CD4-positive, CD25-positive, alpha-beta regulatory T cell (primary cell): ENCODE measurements at regions not wholly inside any gene's neighbourhood (a gene's known extent, or its start where the extent isn't known, plus 50 kb on each side); places are given as distances from the start of the nearest gene placed in this dataset.
A peak's percentile ranks its signal among the peaks of the same experiment; 100 is the strongest.

ENCODE experiments used
- ATAC-seq, 2 donors: fragments of 150-1000 bp; cut with Tn5 transposase; one replicate each; pipeline ENCODE4 v1.10.0; 2021; ENCODE audit warnings: low read depth in 2 of 2, moderate number of reproducible peaks in 2 of 2, moderate library complexity in 1 of 2
- DNase-seq, 3 donors: peaks; one replicate each; pipeline versions ENCODE4 v3.0.0 to v3.0.0-alpha.2; 2012 to 2022; ENCODE audit warnings: mixed read lengths in 1 of 3
- H3K27ac ChIP-seq: one replicate; pipeline ENCODE4 v1.7.0; 2013; ENCODE audit warnings: mild to moderate bottlenecking, low read length; ENCODE audit not compliant: insufficient read depth, poor library complexity, severe bottlenecking
- H3K27me3 ChIP-seq: one replicate; pipeline ENCODE4 v1.7.0; 2013; ENCODE audit warnings: low read length; ENCODE audit not compliant: control insufficient read depth, insufficient read depth
- H3K36me3 ChIP-seq: one replicate; pipeline ENCODE4 v1.7.0; 2013; ENCODE audit warnings: mild to moderate bottlenecking, low read length, moderate library complexity; ENCODE audit not compliant: control insufficient read depth, insufficient read depth
- H3K4me1 ChIP-seq: 2 replicates; pipeline ENCODE4 v1.7.0; 2013; ENCODE audit warnings: mild to moderate bottlenecking, low read length; ENCODE audit not compliant: insufficient read depth, control insufficient read depth, poor library complexity, severe bottlenecking
- H3K4me3 ChIP-seq: one replicate; pipeline ENCODE4 v1.7.0; 2013; ENCODE audit warnings: low read depth, mild to moderate bottlenecking, low read length, moderate library complexity
- H3K9me3 ChIP-seq, 2 experiments: 1 replicate in 1 of 2; 2 replicates in 1 of 2; pipeline ENCODE4 v1.7.0; 2013; ENCODE audit warnings: low read length in 2 of 2, mild to moderate bottlenecking in 1 of 2, moderate library complexity in 1 of 2; ENCODE audit not compliant: control insufficient read depth in 2 of 2
- H3K27ac Mint-ChIP-seq, 3 donors: one replicate each; pipeline ENCODE4 v1.8.0; 2020 to 2022; ENCODE audit warnings: mild to moderate bottlenecking in 3 of 3, mixed read lengths in 3 of 3, moderate library complexity in 2 of 3
- H3K27me3 Mint-ChIP-seq: one replicate; pipeline ENCODE4 v1.8.0; 2022; ENCODE audit warnings: mild to moderate bottlenecking, mixed read lengths
- H3K36me3 Mint-ChIP-seq: one replicate; pipeline ENCODE4 v1.8.0; 2020; ENCODE audit warnings: mixed read lengths
- H3K4me1 Mint-ChIP-seq, 4 donors: one replicate each; pipeline ENCODE4 v1.8.0; 2020 to 2022; ENCODE audit warnings: mixed read lengths in 4 of 4, mild to moderate bottlenecking in 1 of 4
- H3K4me3 Mint-ChIP-seq, 4 donors: one replicate each; pipeline ENCODE4 v1.8.0; 2020 to 2022; ENCODE audit warnings: mild to moderate bottlenecking in 4 of 4, mixed read lengths in 4 of 4, moderate library complexity in 3 of 4
- H3K9me3 Mint-ChIP-seq, 7 donors: one replicate each; pipeline ENCODE4 v1.8.0; 2020 to 2022; ENCODE audit warnings: mixed read lengths in 7 of 7, mild to moderate bottlenecking in 3 of 7, moderate library complexity in 2 of 7

- peaks cover 0 to 3% (median 0%) of the 10 kb centered on the region in 7 donors for H3K9me3 Mint-ChIP-seq
Measured at GRCh38 chr10:84900141-84900540, 571.8 kb downstream of the CCSER2 start.

GRCh38 chr10:84901885-84902284 is 573.5 kb downstream of the CCSER2 start:
- H3K4me3 Mint-ChIP-seq = no peak overlapping the region
- Histone ChIP-seq H3K9me3 (no peaks in the 10 kb centered on the region), H3K4me3 (no peak overlapping the region), H3K36me3 (no peaks in the 10 kb centered on the region), H3K4me1 (no peaks in the 10 kb centered on the region), H3K27ac (no peak overlapping the region), H3K27me3 (no peaks in the 10 kb centered on the region)
- no peak for ATAC-seq
- no peak overlapping the region for H3K27ac Mint-ChIP-seq
- H3K4me1 Mint-ChIP-seq = no peaks in the 10 kb centered on the region
- H3K36me3 Mint-ChIP-seq = no peaks in the 10 kb centered on the region
- no peak for DNase-seq
- peaks cover 0 to 1% (median 0%) of the 10 kb centered on the region in 7 donors for H3K9me3 Mint-ChIP-seq
- peaks cover 7% of the 10 kb centered on the region for H3K27me3 Mint-ChIP-seq

More at GRCh38 chr10:84900141-84900540, 571.8 kb downstream of the CCSER2 start:
- Histone ChIP-seq H3K9me3 (no peaks in the 10 kb centered on the region), H3K4me3 (no peak overlapping the region), H3K4me1 (no peaks in the 10 kb centered on the region), H3K36me3 (no peaks in the 10 kb centered on the region), H3K27ac (no peak overlapping the region), H3K27me3 (no peaks in the 10 kb centered on the region)
- no peaks in the 10 kb centered on the region for H3K36me3 Mint-ChIP-seq
- H3K27me3 Mint-ChIP-seq = peaks cover 7% of the 10 kb centered on the region
- H3K4me1 Mint-ChIP-seq = no peaks in the 10 kb centered on the region
- ATAC-seq = no peak
- no peak overlapping the region for H3K27ac Mint-ChIP-seq
- no peak for DNase-seq
- no peak overlapping the region for H3K4me3 Mint-ChIP-seq

DNA sequence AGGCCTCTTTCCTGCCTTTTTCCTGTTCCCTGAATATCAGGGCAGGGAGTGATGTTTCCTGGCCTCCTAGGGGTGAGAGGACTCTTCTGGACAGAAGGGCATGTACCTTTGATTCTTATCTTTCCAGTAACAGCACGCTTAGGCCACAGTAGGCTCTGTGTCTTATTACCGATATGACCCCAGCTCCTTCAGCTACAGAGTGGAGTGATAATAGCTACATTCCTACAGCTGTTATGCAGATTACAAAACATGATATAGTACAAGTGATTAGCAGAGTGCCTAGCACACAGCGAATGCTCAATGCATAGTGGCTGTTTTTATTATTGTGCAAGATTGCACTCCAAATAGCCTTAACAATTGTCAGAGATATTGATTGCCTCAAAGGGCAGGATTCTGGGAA is 574.2 kb downstream of the CCSER2 start:
- no peaks in the 10 kb centered on the region for H3K4me1 Mint-ChIP-seq
- peaks cover 0 to 1% (median 0%) of the 10 kb centered on the region in 7 donors for H3K9me3 Mint-ChIP-seq
- Histone ChIP-seq H3K36me3 (no peaks in the 10 kb centered on the region), H3K9me3 (no peaks in the 10 kb centered on the region), H3K4me1 (no peaks in the 10 kb centered on the region), H3K27ac (no peak overlapping the region), H3K27me3 (no peaks in the 10 kb centered on the region), H3K4me3 (no peak overlapping the region)
- no peak for ATAC-seq
- DNase-seq = no peak
- peaks cover 7% of the 10 kb centered on the region for H3K27me3 Mint-ChIP-seq
- H3K36me3 Mint-ChIP-seq = no peaks in the 10 kb centered on the region
- no peak overlapping the region for H3K27ac Mint-ChIP-seq
- no peak overlapping the region for H3K4me3 Mint-ChIP-seq

GRCh38 chr10:84903320-84903719 is 574.9 kb downstream of the CCSER2 start:
- peaks cover 7% of the 10 kb centered on the region for H3K27me3 Mint-ChIP-seq
- no peak overlapping the region for H3K27ac ChIP-seq
- H3K27me3 ChIP-seq = no peaks in the 10 kb centered on the region
- DNase-seq = no peak
- no peaks in the 10 kb centered on the region for H3K36me3 Mint-ChIP-seq
- H3K27ac Mint-ChIP-seq = no peak overlapping the region
- H3K4me3 Mint-ChIP-seq = no peak overlapping the region
- no peaks in the 10 kb centered on the region for H3K4me1 ChIP-seq
- no peaks in the 10 kb centered on the region for H3K4me1 Mint-ChIP-seq
- H3K36me3 ChIP-seq = no peaks in the 10 kb centered on the region
- ATAC-seq = no peak
- H3K9me3 Mint-ChIP-seq = peaks cover 0 to 1% (median 0%) of the 10 kb centered on the region in 7 donors
- no peak overlapping the region for H3K4me3 ChIP-seq
- no peaks in the 10 kb centered on the region for H3K9me3 ChIP-seq

GRCh38 chr10:84907461-84908009 is 579.1 kb downstream of the CCSER2 start:
- H3K4me3 Mint-ChIP-seq = no peak overlapping the region
- peaks cover 0 to 4% (median 0%) of the 10 kb centered on the region in 7 donors for H3K9me3 Mint-ChIP-seq
- no peak overlapping the region for H3K4me3 ChIP-seq
- no peak overlapping the region for H3K27ac ChIP-seq
- no peak overlapping the region for H3K27ac Mint-ChIP-seq
- no peaks in the 10 kb centered on the region for H3K4me1 ChIP-seq
- H3K9me3 ChIP-seq = no peaks in the 10 kb centered on the region
- DNase-seq (no peak), ATAC-seq (peak in 1 of 2 donors; percentile 9)
- H3K4me1 Mint-ChIP-seq = no peaks in the 10 kb centered on the region
- H3K36me3 Mint-ChIP-seq = no peaks in the 10 kb centered on the region
- H3K27me3 Mint-ChIP-seq = peaks cover 7% of the 10 kb centered on the region
- no peaks in the 10 kb centered on the region for H3K27me3 ChIP-seq
- no peaks in the 10 kb centered on the region for H3K36me3 ChIP-seq

DNA sequence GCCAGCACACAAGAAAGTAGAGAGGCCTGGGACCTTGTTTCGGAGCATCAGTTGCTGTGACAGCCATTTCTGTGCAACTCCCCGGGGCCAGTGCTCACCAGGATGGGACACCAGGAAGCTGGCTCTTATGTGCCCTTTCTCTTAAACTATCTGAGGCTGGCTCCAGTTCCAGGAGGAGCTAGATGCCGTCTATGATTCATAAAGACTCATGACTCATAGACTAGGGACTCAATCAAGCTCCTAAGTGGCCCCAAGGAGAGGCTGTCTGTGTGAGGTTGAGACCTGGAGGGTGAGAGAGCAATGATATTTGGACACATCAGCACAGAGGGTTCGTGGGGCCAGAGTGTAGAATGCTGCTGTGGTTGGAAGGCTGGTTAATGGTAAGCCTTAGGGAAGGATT is 580.1 kb downstream of the CCSER2 start:
- H3K4me3 Mint-ChIP-seq = no peak overlapping the region
- no peaks in the 10 kb centered on the region for H3K9me3 ChIP-seq
- H3K27ac Mint-ChIP-seq = peak overlapping the region in 1 of 3 donors; percentile 32
- no peak overlapping the region for H3K4me3 ChIP-seq
- H3K27me3 ChIP-seq = no peaks in the 10 kb centered on the region
- no peaks in the 10 kb centered on the region for H3K4me1 ChIP-seq
- H3K27me3 Mint-ChIP-seq = no peaks in the 10 kb centered on the region
- H3K36me3 ChIP-seq = no peaks in the 10 kb centered on the region
- ATAC-seq (no peak), DNase-seq (no peak)
- H3K4me1 Mint-ChIP-seq = no peaks in the 10 kb centered on the region
- no peak overlapping the region for H3K27ac ChIP-seq
- no peaks in the 10 kb centered on the region for H3K36me3 Mint-ChIP-seq
- H3K9me3 Mint-ChIP-seq = peaks cover 0 to 4% (median 0%) of the 10 kb centered on the region in 7 donors

DNA sequence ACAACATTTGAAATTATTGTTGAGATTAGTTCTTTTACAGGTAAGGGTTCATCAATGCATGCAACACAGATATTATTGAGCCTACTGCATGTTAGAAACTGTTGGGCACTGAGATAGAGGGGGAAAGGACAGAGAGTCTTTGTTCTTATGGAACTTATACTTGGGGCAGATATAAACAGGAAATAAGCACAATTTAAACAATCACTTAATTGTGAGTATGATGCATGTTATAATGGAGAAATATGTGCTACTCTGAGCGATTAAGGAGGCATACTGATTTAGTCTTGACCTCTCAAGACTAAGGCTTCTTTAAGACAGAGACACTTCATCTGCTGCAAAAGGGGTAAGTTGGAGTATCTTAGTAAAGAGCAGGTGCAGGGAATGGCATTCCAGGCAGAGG is 593.3 kb downstream of the CCSER2 start:
- no peaks in the 10 kb centered on the region for H3K36me3 ChIP-seq
- H3K4me3 Mint-ChIP-seq = no peak overlapping the region
- no peak overlapping the region for H3K4me3 ChIP-seq
- no peak overlapping the region for H3K27ac ChIP-seq
- DNase-seq (no peak), ATAC-seq (no peak)
- H3K27me3 ChIP-seq = no peaks in the 10 kb centered on the region
- no peaks in the 10 kb centered on the region for H3K27me3 Mint-ChIP-seq
- peaks cover 0 to 8% (median 1%) of the 10 kb centered on the region in 7 donors for H3K9me3 Mint-ChIP-seq
- no peaks in the 10 kb centered on the region for H3K4me1 Mint-ChIP-seq
- no peaks in the 10 kb centered on the region for H3K9me3 ChIP-seq
- no peaks in the 10 kb centered on the region for H3K4me1 ChIP-seq
- no peaks in the 10 kb centered on the region for H3K36me3 Mint-ChIP-seq
- no peak overlapping the region for H3K27ac Mint-ChIP-seq

GRCh38 chr10:84924131-84924530 is 595.7 kb downstream of the CCSER2 start:
- Histone ChIP-seq H3K4me3 (no peak overlapping the region), H3K27me3 (no peaks in the 10 kb centered on the region), H3K27ac (no peak overlapping the region), H3K4me1 (no peaks in the 10 kb centered on the region), H3K9me3 (no peaks in the 10 kb centered on the region), H3K36me3 (no peaks in the 10 kb centered on the region)
- H3K36me3 Mint-ChIP-seq = no peaks in the 10 kb centered on the region
- peaks cover 0 to 1% (median 0%) of the 10 kb centered on the region in 7 donors for H3K9me3 Mint-ChIP-seq
- H3K27me3 Mint-ChIP-seq = no peaks in the 10 kb centered on the region
- no peak for DNase-seq
- no peak overlapping the region for H3K27ac Mint-ChIP-seq
- H3K4me3 Mint-ChIP-seq = no peak overlapping the region
- H3K4me1 Mint-ChIP-seq = no peaks in the 10 kb centered on the region
- no peak for ATAC-seq
